OCI-LY7 (cell line): ENCODE measurements at regions not wholly inside any gene's neighbourhood (a gene's known extent, or its start where the extent isn't known, plus 50 kb on each side); places are given as distances from the start of the nearest gene placed in this dataset.

Experiments used
- BruUV-seq: library from RNA; stranded (reverse); fragments of 400-500 nt; replicated peaks from 2 replicates; lab custom pipeline; 2021; lab: Mats Ljungman, UMichigan
- CTCF ChIA-PET: fragments of 300-600 bp; sonication (Branson Sonifier 250); formaldehyde crosslinking; loops from one replicate; lab custom pipeline; 2022; ENCODE audit warnings: antibody characterized with exemption; ENCODE audit not compliant: unreplicated experiment; lab: Charles Lee
- POLR2A ChIA-PET: fragments of 300-600 bp; sonication (Branson Sonifier 250); formaldehyde crosslinking; loops from one replicate; lab custom pipeline; 2022; ENCODE audit warnings: antibody characterized with exemption; lab: Charles Lee
- DNase-seq: peaks from one replicate; pipeline ENCODE4 v3.0.0-alpha.2; 2015; ENCODE audit warnings: low spot score
- H2AFZ ChIP-seq: fragments of 200-600 bp; sonication (generic), shearing (Covaris generic); 2 replicates; pipeline ENCODE4 v1.6.1; 2014; ENCODE audit warnings: mild to moderate bottlenecking, antibody characterized with exemption, low read length, moderate library complexity
- H3K27ac ChIP-seq: fragments of 200-600 bp; sonication (generic); 2 replicates; pipeline ENCODE4 v1.5.1; 2014; ENCODE audit warnings: mixed run types, low read depth, mild to moderate bottlenecking, moderate library complexity, low read length, inconsistent platforms; ENCODE audit not compliant: poor library complexity, severe bottlenecking
- H3K36me3 ChIP-seq: fragments of 200-600 bp; sonication (generic); 2 replicates; pipeline ENCODE4 v1.6.1; 2014; ENCODE audit warnings: mild to moderate bottlenecking, antibody characterized with exemption, low read length, moderate library complexity, mixed read lengths; ENCODE audit not compliant: insufficient read depth
- H3K4me1 ChIP-seq: fragments of 200-600 bp; sonication (generic); 2 replicates; pipeline ENCODE4 v1.5.1; 2014; ENCODE audit warnings: mild to moderate bottlenecking, low read length; ENCODE audit not compliant: insufficient read depth, poor library complexity, severe bottlenecking
- H3K4me2 ChIP-seq: fragments of 200-600 bp; sonication (generic); 2 replicates; pipeline ENCODE4 v1.6.1; 2014; ENCODE audit warnings: mild to moderate bottlenecking, low read length
- H3K4me3 ChIP-seq: fragments of 200-600 bp; sonication (generic); 2 replicates; pipeline ENCODE4 v1.5.1; 2014; ENCODE audit warnings: mild to moderate bottlenecking, low read depth, low read length; ENCODE audit not compliant: poor library complexity, severe bottlenecking
- H3K79me2 ChIP-seq: fragments of 200-600 bp; sonication (generic); 2 replicates; pipeline ENCODE4 v1.6.1; 2016; ENCODE audit warnings: low read depth, mild to moderate bottlenecking, low read length, moderate library complexity, mixed read lengths; ENCODE audit not compliant: insufficient read depth
- H3K9me2 ChIP-seq: fragments of 200-600 bp; sonication (generic); 2 replicates; pipeline ENCODE4 v1.6.1; 2016; ENCODE audit warnings: mild to moderate bottlenecking, low read length, mixed read lengths; ENCODE audit not compliant: insufficient read depth
- H3K9me3 ChIP-seq: fragments of 200-600 bp; sonication (generic); 2 replicates; pipeline ENCODE4 v1.6.1; 2014; ENCODE audit warnings: mild to moderate bottlenecking, mixed run types, low read length, mixed read lengths
- H4K20me1 ChIP-seq: fragments of 200-600 bp; sonication (generic); 2 replicates; pipeline ENCODE4 v1.6.1; 2014; ENCODE audit warnings: mild to moderate bottlenecking, antibody characterized with exemption, low read length, moderate library complexity, mixed read lengths; ENCODE audit not compliant: insufficient read depth
- EZH2phosphoT487 ChIP-seq: fragments of 200-600 bp; sonication (generic); IDR thresholded peaks from 2 replicates; pipeline ENCODE4 v1.6.1; 2018; ENCODE audit warnings: low read depth, borderline replicate concordance, mild to moderate bottlenecking, mixed run types, antibody characterized with exemption, low read length, moderate library complexity, mixed read lengths
- intact Hi-C: fragments of 100-400 bp; cut with micrococcal nuclease; formaldehyde crosslinking; loops from one replicate; pipeline ENCODE4 v1.10.0; 2022; ENCODE audit not compliant: unreplicated experiment
- TF ChIP-seq, protein P1 (sequence below): fragments of 200-600 bp; sonication (generic); conservative IDR thresholded peaks from 2 replicates; pipeline ENCODE4 v1.5.1; 2014; ENCODE audit warnings: mild to moderate bottlenecking, antibody characterized with exemption, low read length, moderate library complexity, mixed read lengths

DNA sequence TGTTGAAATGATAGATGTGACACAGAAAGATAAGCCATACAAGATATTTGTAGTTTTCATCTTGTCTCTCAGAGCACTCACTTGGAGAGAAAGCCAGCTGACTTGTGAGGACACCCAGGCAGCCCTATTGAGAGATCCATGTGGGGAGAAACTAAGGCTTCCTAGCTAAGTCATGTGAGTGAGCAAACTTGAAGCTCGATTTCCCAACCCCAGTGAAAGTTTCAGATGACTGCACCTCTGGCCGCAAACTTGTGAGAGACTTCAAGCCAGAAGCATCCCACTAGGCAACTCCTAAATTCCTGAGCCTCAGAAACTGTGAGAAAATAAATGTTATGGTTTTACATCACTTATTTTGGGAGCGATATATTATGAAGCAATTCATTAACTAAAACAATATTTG, 832.3 kb downstream of the LTN1 start:
- no peaks in the 10 kb centered on the region for H3K9me3 ChIP-seq
- BruUV-seq: no TSS peak
- intact Hi-C loops: no loop called here
- H3K4me2 ChIP-seq: no peak overlapping the region
- DNase-seq: no peak
- no peaks in the 10 kb centered on the region for H3K79me2 ChIP-seq
- no peak for TF ChIP-seq EZH2phosphoT487
- TF ChIP-seq, protein P1, sequence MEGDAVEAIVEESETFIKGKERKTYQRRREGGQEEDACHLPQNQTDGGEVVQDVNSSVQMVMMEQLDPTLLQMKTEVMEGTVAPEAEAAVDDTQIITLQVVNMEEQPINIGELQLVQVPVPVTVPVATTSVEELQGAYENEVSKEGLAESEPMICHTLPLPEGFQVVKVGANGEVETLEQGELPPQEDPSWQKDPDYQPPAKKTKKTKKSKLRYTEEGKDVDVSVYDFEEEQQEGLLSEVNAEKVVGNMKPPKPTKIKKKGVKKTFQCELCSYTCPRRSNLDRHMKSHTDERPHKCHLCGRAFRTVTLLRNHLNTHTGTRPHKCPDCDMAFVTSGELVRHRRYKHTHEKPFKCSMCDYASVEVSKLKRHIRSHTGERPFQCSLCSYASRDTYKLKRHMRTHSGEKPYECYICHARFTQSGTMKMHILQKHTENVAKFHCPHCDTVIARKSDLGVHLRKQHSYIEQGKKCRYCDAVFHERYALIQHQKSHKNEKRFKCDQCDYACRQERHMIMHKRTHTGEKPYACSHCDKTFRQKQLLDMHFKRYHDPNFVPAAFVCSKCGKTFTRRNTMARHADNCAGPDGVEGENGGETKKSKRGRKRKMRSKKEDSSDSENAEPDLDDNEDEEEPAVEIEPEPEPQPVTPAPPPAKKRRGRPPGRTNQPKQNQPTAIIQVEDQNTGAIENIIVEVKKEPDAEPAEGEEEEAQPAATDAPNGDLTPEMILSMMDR: no peak
- H4K20me1 ChIP-seq: no peaks in the 10 kb centered on the region
- no peaks in the 10 kb centered on the region for H3K36me3 ChIP-seq
- no peak overlapping the region for H3K27ac ChIP-seq
- H3K4me3 ChIP-seq: no peak overlapping the region
- H3K9me2 ChIP-seq: no peaks in the 10 kb centered on the region
- no peaks in the 10 kb centered on the region for H3K4me1 ChIP-seq
- ChIA-PET CTCF (no interaction called here), POLR2A (no interaction called here)
- H2AFZ ChIP-seq: no peak overlapping the region

DNA sequence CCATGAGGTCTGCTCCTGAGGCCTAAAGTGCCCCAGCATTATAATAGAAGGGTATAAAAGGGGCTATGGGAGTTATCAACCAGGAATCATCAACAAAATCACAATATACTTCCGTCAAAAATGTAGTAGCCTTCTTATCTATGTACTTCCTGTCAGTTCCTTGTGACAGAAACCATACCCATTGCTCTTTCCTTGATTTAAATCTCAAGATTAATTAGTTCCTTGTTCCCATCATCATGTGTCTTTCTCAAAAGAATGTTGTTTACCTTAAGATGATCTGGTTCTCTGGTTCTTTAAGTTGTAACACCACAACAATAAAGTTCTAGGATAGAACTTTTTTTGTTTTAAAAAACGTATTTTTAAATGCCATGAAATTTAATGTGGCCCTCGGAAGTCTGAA, 833.3 kb downstream of the LTN1 start:
- Histone ChIP-seq H3K9me2 (no peaks in the 10 kb centered on the region), H3K27ac (no peak overlapping the region), H2AFZ (no peak overlapping the region), H4K20me1 (no peaks in the 10 kb centered on the region), H3K4me1 (no peaks in the 10 kb centered on the region), H3K4me3 (no peak overlapping the region), H3K9me3 (no peaks in the 10 kb centered on the region), H3K36me3 (no peaks in the 10 kb centered on the region), H3K79me2 (no peaks in the 10 kb centered on the region), H3K4me2 (no peak overlapping the region)
- no peak for TF ChIP-seq EZH2phosphoT487
- TF ChIP-seq, protein P1: no peak
- ChIA-PET POLR2A (no interaction called here), CTCF (no interaction called here)
- intact Hi-C loops: no loop called here
- DNase-seq: no peak
- BruUV-seq: no TSS peak

DNA sequence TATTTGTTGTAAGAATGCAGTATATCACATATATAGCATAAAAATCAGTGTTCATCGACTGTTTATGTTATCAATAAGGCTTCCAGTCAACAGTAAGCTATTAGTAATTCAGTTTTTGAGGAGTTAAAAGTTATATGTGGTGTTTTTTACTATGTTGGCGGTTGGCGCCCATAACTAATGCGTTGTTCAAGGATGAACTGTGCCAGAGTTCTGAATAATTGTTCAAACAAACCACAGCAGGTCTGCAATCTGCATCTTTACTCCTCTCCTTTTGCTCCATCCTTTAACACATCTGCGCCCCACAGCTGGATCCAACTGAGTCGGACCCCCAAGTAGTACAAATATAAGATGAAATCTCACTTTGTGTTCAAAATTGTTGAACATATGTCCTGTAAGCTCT, 836.1 kb downstream of the LTN1 start:
- no peak for DNase-seq
- Histone ChIP-seq H3K36me3 (no peaks in the 10 kb centered on the region), H3K9me3 (no peaks in the 10 kb centered on the region), H3K27ac (no peak overlapping the region), H3K9me2 (no peaks in the 10 kb centered on the region), H3K79me2 (no peaks in the 10 kb centered on the region), H3K4me3 (no peak overlapping the region), H2AFZ (no peak overlapping the region), H3K4me1 (no peaks in the 10 kb centered on the region), H4K20me1 (no peaks in the 10 kb centered on the region), H3K4me2 (no peak overlapping the region)
- no TSS peak for BruUV-seq
- intact Hi-C loops: no loop called here
- ChIA-PET POLR2A (no interaction called here), CTCF (no interaction called here)
- TF ChIP-seq, protein P1: no peak
- no peak for TF ChIP-seq EZH2phosphoT487
